Esophagus squamous epithelium (tissue), 4 donors: ENCODE measurements at regions not wholly inside any gene's neighbourhood (a gene's known extent, or its start where the extent isn't known, plus 50 kb on each side); places are given as distances from the start of the nearest gene placed in this dataset.

Experiments
- CTCF ChIP-seq, 6 experiments: fragments of 450-650 bp in 4 of 6; fragments of 200-600 bp in 2 of 6; sonication (generic) in 2 of 6; IDR thresholded peaks; one replicate each; pipeline ENCODE4 v1.5.1; 2016 to 2019; ENCODE audit warnings: antibody characterized with exemption in 6 of 6, mild to moderate bottlenecking in 4 of 6, moderate library complexity in 4 of 6
- POLR2A ChIP-seq, 4 donors: fragments of 450-650 bp; IDR thresholded peaks; one replicate each; pipeline ENCODE4 v1.6.1; 2017; ENCODE audit warnings: antibody characterized with exemption in 4 of 4, mild to moderate bottlenecking in 4 of 4, moderate library complexity in 3 of 4

GRCh38 chr3:71927505-71928066 is 142.6 kb upstream of the PROK2 start:
- TF ChIP-seq CTCF (IDR thresholded peaks at IDR 0.05) (no peak), POLR2A (IDR thresholded peaks at IDR 0.05) (no peak)
